PFSK-1 (cell line): ENCODE measurements at regions not wholly inside any gene's neighbourhood (a gene's known extent, or its start where the extent isn't known, plus 50 kb on each side); places are given as distances from the start of the nearest gene placed in this dataset.

Experiments used
- FOXP2 ChIP-seq: optimal IDR thresholded peaks from 2 replicates; pipeline ENCODE3; 2011; ENCODE audit warnings: borderline replicate concordance, control low read depth, inconsistent platforms; ENCODE audit not compliant: insufficient read depth; ENCODE audit errors: extremely low read length, extremely low read depth
- POLR2AphosphoS5 ChIP-seq: IDR thresholded peaks from 2 replicates; pipeline ENCODE4 v1.6.1; 2012; ENCODE audit warnings: low read depth, mild to moderate bottlenecking, control low read depth, low read length, moderate library complexity
- REST ChIP-seq, 2 experiments: IDR thresholded peaks; 2 replicates each; pipeline versions ENCODE4 v1.6.1 to v1.8.0; 2011 to 2012; ENCODE audit warnings: low read depth in 2 of 2, low read length in 2 of 2, control low read depth in 1 of 2, inconsistent platforms in 1 of 2, mild to moderate bottlenecking in 1 of 2, moderate library complexity in 1 of 2; ENCODE audit not compliant: insufficient read depth in 1 of 2
- SIN3A ChIP-seq: IDR thresholded peaks from 2 replicates; pipeline ENCODE4 v1.6.1; 2012; ENCODE audit warnings: mild to moderate bottlenecking, low read length, moderate library complexity, borderline replicate concordance; ENCODE audit not compliant: insufficient read depth
- TAF1 ChIP-seq: IDR thresholded peaks from 2 replicates; pipeline ENCODE4 v1.6.1; 2012; ENCODE audit warnings: low read length, control low read depth, borderline replicate concordance; ENCODE audit not compliant: insufficient read depth

DNA sequence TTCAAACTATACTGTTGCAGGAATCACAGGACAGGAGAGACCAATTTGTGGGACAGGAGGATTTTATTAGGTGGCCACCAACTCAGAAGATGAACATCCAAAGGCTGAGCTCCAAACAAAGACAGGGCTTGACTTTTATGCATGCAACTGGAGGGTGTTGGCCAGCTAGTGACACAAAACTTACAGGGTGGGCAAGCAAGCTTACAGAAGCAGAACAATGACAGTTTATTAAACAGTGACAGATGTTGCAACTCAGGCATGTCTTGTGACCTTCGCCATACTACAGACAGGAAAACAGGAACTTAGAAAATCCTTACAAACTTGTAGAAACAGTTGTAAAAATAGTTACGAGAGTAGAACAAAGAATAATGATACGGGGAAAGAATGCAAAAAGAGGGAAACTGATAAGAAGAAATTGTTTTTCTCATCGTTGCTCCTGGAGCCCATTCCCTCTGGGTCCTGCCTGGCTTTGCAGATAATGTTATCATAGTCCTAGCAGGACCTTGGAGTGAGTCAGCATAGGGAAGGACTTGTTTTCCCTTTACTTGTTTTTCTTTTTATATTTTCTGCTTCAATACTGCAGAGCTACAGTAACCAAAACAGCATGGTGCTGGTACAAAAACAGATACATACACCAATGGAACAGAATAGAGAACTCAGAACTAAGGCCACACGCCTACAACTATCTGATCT is 2083.0 kb upstream of the ACO1 start:
- no peak for TF ChIP-seq SIN3A
- no peak for TF ChIP-seq POLR2AphosphoS5
- TF ChIP-seq REST (IDR thresholded peaks at IDR 0.05; ENCODE audit: insufficient read depth in 1 of 2, low read depth in 2 of 2, low read length in 2 of 2), result no peak
- TF ChIP-seq TAF1, result no peak
- TF ChIP-seq FOXP2, result no peak
